ENCODE measurements at regions not wholly inside any gene's neighbourhood (a gene's known extent, or its start where the extent isn't known, plus 50 kb on each side); places are given as distances from the start of the nearest gene placed in this dataset.
"Not testable (repeated sequence)": the region's sequence is repeated elsewhere in the genome, so short reads cannot be mapped to it uniquely, and the experiment has no call there.

GRCh38 chr18:2247101-2247500 is 324.2 kb downstream of the METTL4 start:
- H3K9me2 ChIP-seq (ENCODE audit: insufficient read depth); intact Hi-C loops (cut with micrococcal nuclease); H3K36me3 ChIP-seq (ENCODE audit: control insufficient read depth in 1 of 2, insufficient read depth in 2 of 2, low read length in 2 of 2); H3K27me3 ChIP-seq (ENCODE audit: insufficient read depth, low read length); H3K4me3 ChIP-seq (replicated peaks in 1 of 2; ENCODE audit: low read depth in 1 of 2, low read length in 2 of 2); ATAC-seq; RAD21 ChIA-PET (ENCODE audit: low non-redundant PET in 1 of 2, low total read pairs in 2 of 2, uncharacterized antibody in 2 of 2, unreplicated experiment in 2 of 2); H4K20me1 ChIP-seq (ENCODE audit: insufficient read depth); H3K27ac ChIP-seq (ENCODE audit: low read depth, low read length); H3K4me2 ChIP-seq (ENCODE audit: low read length); DNase-seq (ENCODE audit: low read depth, low spot score); H2AFZ ChIP-seq (ENCODE audit: low read depth, low read length, poor library complexity, severe bottlenecking); H3K9ac ChIP-seq (ENCODE audit: low read length); BruUV-seq (replicated peaks); H3K79me2 ChIP-seq (ENCODE audit: insufficient read depth, low read length); CTCF ChIA-PET; POLR2A ChIA-PET; H3K4me1 ChIP-seq (ENCODE audit: control insufficient read depth in 1 of 2, insufficient read depth in 2 of 2, low read length in 2 of 2); H3K9me3 ChIP-seq (ENCODE audit: control insufficient read depth in 1 of 2, insufficient read depth in 1 of 2, low read depth in 1 of 2, low read length in 2 of 2): not testable (repeated sequence)

- POLR2A ChIA-PET: no interaction called here
- Histone ChIP-seq H3K4me3 (replicated peaks in 1 of 2; ENCODE audit: low read depth in 1 of 2, low read length in 2 of 2) (no peak overlapping the region), H3K9me2 (ENCODE audit: insufficient read depth) (no peaks in the 10 kb centered on the region), H3K9me3 (ENCODE audit: control insufficient read depth in 1 of 2, insufficient read depth in 1 of 2, low read depth in 1 of 2, low read length in 2 of 2) (no peaks in the 10 kb centered on the region), H3K36me3 (ENCODE audit: control insufficient read depth in 1 of 2, insufficient read depth in 2 of 2, low read length in 2 of 2) (no peaks in the 10 kb centered on the region), H3K4me1 (ENCODE audit: control insufficient read depth in 1 of 2, insufficient read depth in 2 of 2, low read length in 2 of 2) (no peaks in the 10 kb centered on the region), H3K9ac (ENCODE audit: low read length) (no peak overlapping the region), H3K4me2 (ENCODE audit: low read length) (no peak overlapping the region), H3K27me3 (ENCODE audit: insufficient read depth, low read length) (no peaks in the 10 kb centered on the region), H3K79me2 (ENCODE audit: insufficient read depth, low read length) (no peaks in the 10 kb centered on the region), H2AFZ (ENCODE audit: low read depth, low read length, poor library complexity, severe bottlenecking) (no peak overlapping the region), H4K20me1 (ENCODE audit: insufficient read depth) (no peaks in the 10 kb centered on the region), H3K27ac (ENCODE audit: low read depth, low read length) (no peak overlapping the region)
- DNase-seq (ENCODE audit: low read depth, low spot score): no peak
- TF ChIP-seq JUND (IDR thresholded peaks at IDR 0.05) (no peak), TCF7L2 (IDR thresholded peaks at IDR 0.05; ENCODE audit: borderline replicate concordance, extremely low read depth, insufficient read depth, insufficient read length) (no peak), ZFX (IDR thresholded peaks at IDR 0.05) (no peak), SP1 (IDR thresholded peaks at IDR 0.05; ENCODE audit: low read depth) (no peak), RAD21 (IDR thresholded peaks at IDR 0.05; ENCODE audit: low read depth) (no peak), FOSL1 (IDR thresholded peaks at IDR 0.05; ENCODE audit: low read depth) (no peak), MAX (IDR thresholded peaks at IDR 0.05) (no peak), EZH2 (IDR thresholded peaks at IDR 0.05) (no peak), CBX3 (IDR thresholded peaks at IDR 0.05; ENCODE audit: low read depth) (no peak), EGR1 (IDR thresholded peaks at IDR 0.05; ENCODE audit: low read depth) (no peak), CTCF (IDR thresholded peaks at IDR 0.05 in 2 of 3, conservative IDR thresholded peaks at IDR 0.05 in 1 of 3; ENCODE audit: borderline replicate concordance in 1 of 3, insufficient read depth in 1 of 3, low read depth in 2 of 3, low read length in 2 of 3) (no peak), ZBTB33 (IDR thresholded peaks at IDR 0.05; ENCODE audit: extremely low read depth, insufficient replicate concordance, low read length) (no peak), ZNF274 (IDR thresholded peaks at IDR 0.05; ENCODE audit: low read depth, low read length) (no peak)
- no peak for ATAC-seq
- RAD21 ChIA-PET (ENCODE audit: low non-redundant PET in 1 of 2, low total read pairs in 2 of 2, uncharacterized antibody in 2 of 2, unreplicated experiment in 2 of 2): no interaction called here
- CTCF ChIA-PET: no interaction called here
- intact Hi-C loops (cut with micrococcal nuclease): no loop called here
- no TSS peak for BruUV-seq (replicated peaks)
Measured at GRCh38 chr18:2254977-2255376, 316.3 kb downstream of the METTL4 start.
